ES-I3 (cell line): ENCODE measurements at regions not wholly inside any gene's neighbourhood (a gene's known extent, or its start where the extent isn't known, plus 50 kb on each side); places are given as distances from the start of the nearest gene placed in this dataset.

ENCODE experiments used
- H3K36me3 ChIP-seq: 2 replicates; pipeline ENCODE4 v1.6.1; 2013; ENCODE audit warnings: mild to moderate bottlenecking, low read length, control low read depth, moderate library complexity; ENCODE audit not compliant: insufficient read depth
- H3K4me1 ChIP-seq: 2 replicates; pipeline ENCODE4 v1.6.1; 2013; ENCODE audit warnings: mild to moderate bottlenecking, control low read depth, low read length; ENCODE audit not compliant: insufficient read depth
- H3K9ac ChIP-seq: 2 replicates; pipeline ENCODE4 v1.6.1; 2013; ENCODE audit warnings: low read depth, mild to moderate bottlenecking, low read length, moderate library complexity
- H3K9me3 ChIP-seq: 2 replicates; pipeline ENCODE4 v1.6.1; 2013; ENCODE audit warnings: mild to moderate bottlenecking, low read length, moderate library complexity; ENCODE audit not compliant: control insufficient read depth, insufficient read depth

- no peaks in the 10 kb centered on the region for H3K9me3 ChIP-seq
Measured at GRCh38 chr5:21661184-21661583, 1192.0 kb downstream of the CDH12 start.

GRCh38 chr5:21654556-21654955, 1198.6 kb downstream of the CDH12 start:
- no peaks in the 10 kb centered on the region for H3K36me3 ChIP-seq
- H3K4me1 ChIP-seq: no peaks in the 10 kb centered on the region

More at GRCh38 chr5:21661184-21661583, 1192.0 kb downstream of the CDH12 start:
- Histone ChIP-seq H3K36me3 (no peaks in the 10 kb centered on the region; the same call in 1 of the 2 replicates), H3K9ac (no peak overlapping the region), H3K4me1 (no peaks in the 10 kb centered on the region)

GRCh38 chr5:21649969-21650368, 1203.2 kb downstream of the CDH12 start:
- Histone ChIP-seq H3K9me3 (no peaks in the 10 kb centered on the region), H3K36me3 (no peaks in the 10 kb centered on the region), H3K9ac (no peak overlapping the region), H3K4me1 (no peaks in the 10 kb centered on the region)

More at GRCh38 chr5:21654556-21654955, 1198.6 kb downstream of the CDH12 start:
- H3K9ac ChIP-seq: no peak overlapping the region
- H3K9me3 ChIP-seq: no peaks in the 10 kb centered on the region

GRCh38 chr5:21646469-21646868, 1206.7 kb downstream of the CDH12 start:
- Histone ChIP-seq H3K4me1 (no peaks in the 10 kb centered on the region), H3K36me3 (no peaks in the 10 kb centered on the region), H3K9me3 (no peaks in the 10 kb centered on the region), H3K9ac (no peak overlapping the region)

- no peaks in the 10 kb centered on the region for H3K9me3 ChIP-seq
- no peak overlapping the region for H3K9ac ChIP-seq
- no peaks in the 10 kb centered on the region for H3K4me1 ChIP-seq
- no peaks in the 10 kb centered on the region for H3K36me3 ChIP-seq
Measured at GRCh38 chr5:21644032-21644431, 1209.1 kb downstream of the CDH12 start.

- H3K36me3 ChIP-seq: no peaks in the 10 kb centered on the region
- no peaks in the 10 kb centered on the region for H3K9me3 ChIP-seq
- no peaks in the 10 kb centered on the region for H3K4me1 ChIP-seq
- no peak overlapping the region for H3K9ac ChIP-seq
Measured at GRCh38 chr5:21642312-21642711, 1210.8 kb downstream of the CDH12 start.

- H3K36me3 ChIP-seq: no peaks in the 10 kb centered on the region
- 0 out of 2 replicates have a peak, but pooled peaks cover 5% of the 10 kb centered on the region for H3K4me1 ChIP-seq
- H3K9me3 ChIP-seq: peaks cover 3% of the 10 kb centered on the region; the same call in 1 of the 2 replicates
- H3K9ac ChIP-seq: no peak overlapping the region
Measured at GRCh38 chr5:21623831-21624230, 1229.3 kb downstream of the CDH12 start.

- Histone ChIP-seq H3K9me3 (0 out of 2 replicates have a peak, but pooled peaks cover under 1% of the 10 kb centered on the region), H3K9ac (no peak overlapping the region; the same call in 1 of the 2 replicates), H3K4me1 (peaks cover 43% of the 10 kb centered on the region), H3K36me3 (no peaks in the 10 kb centered on the region)
Measured at GRCh38 chr5:21615195-21615765, 1237.9 kb downstream of the CDH12 start.

GRCh38 chr5:21613971-21614488, 1239.1 kb downstream of the CDH12 start:
- Histone ChIP-seq H3K36me3 (no peaks in the 10 kb centered on the region), H3K9me3 (no peaks in the 10 kb centered on the region), H3K9ac (no peak overlapping the region; the same call in 1 of the 2 replicates), H3K4me1 (peaks cover 40% of the 10 kb centered on the region)

GRCh38 chr5:21603796-21604195, 1249.3 kb downstream of the CDH12 start:
- Histone ChIP-seq H3K4me1 (no peaks in the 10 kb centered on the region), H3K9me3 (no peaks in the 10 kb centered on the region), H3K9ac (no peak overlapping the region), H3K36me3 (no peaks in the 10 kb centered on the region)

GRCh38 chr5:21594566-21594965, 1258.6 kb downstream of the CDH12 start:
- H3K36me3 ChIP-seq: no peaks in the 10 kb centered on the region
- no peak overlapping the region for H3K9ac ChIP-seq

GRCh38 chr5:21593261-21593660, 1259.9 kb downstream of the CDH12 start:
- Histone ChIP-seq H3K9me3 (peaks cover 4% of the 10 kb centered on the region; the same call in 1 of the 2 replicates), H3K4me1 (no peaks in the 10 kb centered on the region), H3K9ac (no peak overlapping the region), H3K36me3 (no peaks in the 10 kb centered on the region)

More at GRCh38 chr5:21594566-21594965, 1258.6 kb downstream of the CDH12 start:
- Histone ChIP-seq H3K9me3 (peaks cover 4% of the 10 kb centered on the region; the same call in 1 of the 2 replicates), H3K4me1 (no peaks in the 10 kb centered on the region)

GRCh38 chr5:21581508-21581907, 1271.6 kb downstream of the CDH12 start:
- Histone ChIP-seq H3K4me1 (no peaks in the 10 kb centered on the region), H3K9me3 (no peaks in the 10 kb centered on the region), H3K36me3 (no peaks in the 10 kb centered on the region), H3K9ac (no peak overlapping the region)

- no peaks in the 10 kb centered on the region for H3K9me3 ChIP-seq
- no peaks in the 10 kb centered on the region for H3K4me1 ChIP-seq
- no peaks in the 10 kb centered on the region for H3K36me3 ChIP-seq
- H3K9ac ChIP-seq: no peak overlapping the region
Measured at GRCh38 chr5:21574961-21575360, 1278.2 kb downstream of the CDH12 start.

GRCh38 chr5:21574438-21574837, 1278.7 kb downstream of the CDH12 start:
- H3K4me1 ChIP-seq: no peaks in the 10 kb centered on the region
- no peaks in the 10 kb centered on the region for H3K36me3 ChIP-seq
- no peak overlapping the region for H3K9ac ChIP-seq
- no peaks in the 10 kb centered on the region for H3K9me3 ChIP-seq
